ENCODE measurements at regions not wholly inside any gene's neighbourhood (a gene's known extent, or its start where the extent isn't known, plus 50 kb on each side); places are given as distances from the start of the nearest gene placed in this dataset.

- Mint-ChIP-seq H3K27ac (no peak overlapping the region), H3K4me1 (peaks cover 18% of the 10 kb centered on the region), H3K36me3 (ENCODE audit: low read depth) (peaks cover 4% of the 10 kb centered on the region; the same call in 2 of the 3 replicates), H3K4me3 (no peak overlapping the region), H3K27me3 (ENCODE audit: insufficient read depth, low read depth, poor library complexity) (no peaks in the 10 kb centered on the region), H3K9me3 (peaks cover 4% of the 10 kb centered on the region; the same call in 1 of the 3 replicates)
- TF ChIP-seq, protein P1, sequence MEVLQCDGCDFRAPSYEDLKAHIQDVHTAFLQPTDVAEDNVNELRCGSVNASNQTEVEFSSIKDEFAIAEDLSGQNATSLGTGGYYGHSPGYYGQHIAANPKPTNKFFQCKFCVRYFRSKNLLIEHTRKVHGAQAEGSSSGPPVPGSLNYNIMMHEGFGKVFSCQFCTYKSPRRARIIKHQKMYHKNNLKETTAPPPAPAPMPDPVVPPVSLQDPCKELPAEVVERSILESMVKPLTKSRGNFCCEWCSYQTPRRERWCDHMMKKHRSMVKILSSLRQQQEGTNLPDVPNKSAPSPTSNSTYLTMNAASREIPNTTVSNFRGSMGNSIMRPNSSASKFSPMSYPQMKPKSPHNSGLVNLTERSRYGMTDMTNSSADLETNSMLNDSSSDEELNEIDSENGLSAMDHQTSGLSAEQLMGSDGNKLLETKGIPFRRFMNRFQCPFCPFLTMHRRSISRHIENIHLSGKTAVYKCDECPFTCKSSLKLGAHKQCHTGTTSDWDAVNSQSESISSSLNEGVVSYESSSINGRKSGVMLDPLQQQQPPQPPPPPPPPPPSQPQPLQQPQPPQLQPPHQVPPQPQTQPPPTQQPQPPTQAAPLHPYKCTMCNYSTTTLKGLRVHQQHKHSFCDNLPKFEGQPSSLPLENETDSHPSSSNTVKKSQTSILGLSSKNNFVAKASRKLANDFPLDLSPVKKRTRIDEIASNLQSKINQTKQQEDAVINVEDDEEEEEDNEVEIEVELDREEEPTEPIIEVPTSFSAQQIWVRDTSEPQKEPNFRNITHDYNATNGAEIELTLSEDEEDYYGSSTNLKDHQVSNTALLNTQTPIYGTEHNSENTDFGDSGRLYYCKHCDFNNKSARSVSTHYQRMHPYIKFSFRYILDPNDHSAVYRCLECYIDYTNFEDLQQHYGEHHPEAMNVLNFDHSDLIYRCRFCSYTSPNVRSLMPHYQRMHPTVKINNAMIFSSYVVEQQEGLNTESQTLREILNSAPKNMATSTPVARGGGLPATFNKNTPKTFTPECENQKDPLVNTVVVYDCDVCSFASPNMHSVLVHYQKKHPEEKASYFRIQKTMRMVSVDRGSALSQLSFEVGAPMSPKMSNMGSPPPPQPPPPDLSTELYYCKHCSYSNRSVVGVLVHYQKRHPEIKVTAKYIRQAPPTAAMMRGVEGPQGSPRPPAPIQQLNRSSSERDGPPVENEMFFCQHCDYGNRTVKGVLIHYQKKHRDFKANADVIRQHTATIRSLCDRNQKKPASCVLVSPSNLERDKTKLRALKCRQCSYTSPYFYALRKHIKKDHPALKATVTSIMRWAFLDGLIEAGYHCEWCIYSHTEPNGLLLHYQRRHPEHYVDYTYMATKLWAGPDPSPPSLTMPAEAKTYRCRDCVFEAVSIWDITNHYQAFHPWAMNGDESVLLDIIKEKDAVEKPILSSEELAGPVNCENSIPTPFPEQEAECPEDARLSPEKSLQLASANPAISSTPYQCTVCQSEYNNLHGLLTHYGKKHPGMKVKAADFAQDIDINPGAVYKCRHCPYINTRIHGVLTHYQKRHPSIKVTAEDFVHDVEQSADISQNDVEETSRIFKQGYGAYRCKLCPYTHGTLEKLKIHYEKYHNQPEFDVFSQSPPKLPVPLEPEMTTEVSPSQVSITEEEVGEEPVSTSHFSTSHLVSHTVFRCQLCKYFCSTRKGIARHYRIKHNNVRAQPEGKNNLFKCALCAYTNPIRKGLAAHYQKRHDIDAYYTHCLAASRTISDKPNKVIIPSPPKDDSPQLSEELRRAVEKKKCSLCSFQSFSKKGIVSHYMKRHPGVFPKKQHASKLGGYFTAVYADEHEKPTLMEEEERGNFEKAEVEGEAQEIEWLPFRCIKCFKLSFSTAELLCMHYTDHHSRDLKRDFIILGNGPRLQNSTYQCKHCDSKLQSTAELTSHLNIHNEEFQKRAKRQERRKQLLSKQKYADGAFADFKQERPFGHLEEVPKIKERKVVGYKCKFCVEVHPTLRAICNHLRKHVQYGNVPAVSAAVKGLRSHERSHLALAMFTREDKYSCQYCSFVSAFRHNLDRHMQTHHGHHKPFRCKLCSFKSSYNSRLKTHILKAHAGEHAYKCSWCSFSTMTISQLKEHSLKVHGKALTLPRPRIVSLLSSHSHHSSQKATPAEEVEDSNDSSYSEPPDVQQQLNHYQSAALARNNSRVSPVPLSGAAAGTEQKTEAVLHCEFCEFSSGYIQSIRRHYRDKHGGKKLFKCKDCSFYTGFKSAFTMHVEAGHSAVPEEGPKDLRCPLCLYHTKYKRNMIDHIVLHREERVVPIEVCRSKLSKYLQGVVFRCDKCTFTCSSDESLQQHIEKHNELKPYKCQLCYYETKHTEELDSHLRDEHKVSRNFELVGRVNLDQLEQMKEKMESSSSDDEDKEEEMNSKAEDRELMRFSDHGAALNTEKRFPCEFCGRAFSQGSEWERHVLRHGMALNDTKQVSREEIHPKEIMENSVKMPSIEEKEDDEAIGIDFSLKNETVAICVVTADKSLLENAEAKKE (CRISPR knock-in tag; IDR thresholded peaks at IDR 0.05): no peak
- no peak for TF ChIP-seq ZNF114 (CRISPR knock-in tag; IDR thresholded peaks at IDR 0.05)
- no peak for TF ChIP-seq CTCF (conservative IDR thresholded peaks at IDR 0.05; ENCODE audit: low read depth in 2 of 2)
- TF ChIP-seq ETS1 (IDR thresholded peaks at IDR 0.05): no peak
- TF ChIP-seq EZH2phosphoT487 (IDR thresholded peaks at IDR 0.05; ENCODE audit: unreplicated experiment): no peak
- TF ChIP-seq STAT1 (IDR thresholded peaks at IDR 0.05; ENCODE audit: unreplicated experiment): no peak
- no peak for TF ChIP-seq EZH2 (IDR thresholded peaks at IDR 0.05; ENCODE audit: low read depth, unreplicated experiment)
- no peak for TF ChIP-seq CREB1 (CRISPR knock-in tag; IDR thresholded peaks at IDR 0.05; ENCODE audit: low read depth)
- TF ChIP-seq POLR2AphosphoS5 (IDR thresholded peaks at IDR 0.05; ENCODE audit: low read depth): no peak
- TF ChIP-seq NANOG (IDR thresholded peaks at IDR 0.05; ENCODE audit: borderline replicate concordance): no peak
- TF ChIP-seq JUNB (IDR thresholded peaks at IDR 0.05; ENCODE audit: unreplicated experiment): no peak
- TF ChIP-seq ZNF331 (CRISPR knock-in tag; IDR thresholded peaks at IDR 0.05; ENCODE audit: low read depth): no peak
- TF ChIP-seq, protein P2, sequence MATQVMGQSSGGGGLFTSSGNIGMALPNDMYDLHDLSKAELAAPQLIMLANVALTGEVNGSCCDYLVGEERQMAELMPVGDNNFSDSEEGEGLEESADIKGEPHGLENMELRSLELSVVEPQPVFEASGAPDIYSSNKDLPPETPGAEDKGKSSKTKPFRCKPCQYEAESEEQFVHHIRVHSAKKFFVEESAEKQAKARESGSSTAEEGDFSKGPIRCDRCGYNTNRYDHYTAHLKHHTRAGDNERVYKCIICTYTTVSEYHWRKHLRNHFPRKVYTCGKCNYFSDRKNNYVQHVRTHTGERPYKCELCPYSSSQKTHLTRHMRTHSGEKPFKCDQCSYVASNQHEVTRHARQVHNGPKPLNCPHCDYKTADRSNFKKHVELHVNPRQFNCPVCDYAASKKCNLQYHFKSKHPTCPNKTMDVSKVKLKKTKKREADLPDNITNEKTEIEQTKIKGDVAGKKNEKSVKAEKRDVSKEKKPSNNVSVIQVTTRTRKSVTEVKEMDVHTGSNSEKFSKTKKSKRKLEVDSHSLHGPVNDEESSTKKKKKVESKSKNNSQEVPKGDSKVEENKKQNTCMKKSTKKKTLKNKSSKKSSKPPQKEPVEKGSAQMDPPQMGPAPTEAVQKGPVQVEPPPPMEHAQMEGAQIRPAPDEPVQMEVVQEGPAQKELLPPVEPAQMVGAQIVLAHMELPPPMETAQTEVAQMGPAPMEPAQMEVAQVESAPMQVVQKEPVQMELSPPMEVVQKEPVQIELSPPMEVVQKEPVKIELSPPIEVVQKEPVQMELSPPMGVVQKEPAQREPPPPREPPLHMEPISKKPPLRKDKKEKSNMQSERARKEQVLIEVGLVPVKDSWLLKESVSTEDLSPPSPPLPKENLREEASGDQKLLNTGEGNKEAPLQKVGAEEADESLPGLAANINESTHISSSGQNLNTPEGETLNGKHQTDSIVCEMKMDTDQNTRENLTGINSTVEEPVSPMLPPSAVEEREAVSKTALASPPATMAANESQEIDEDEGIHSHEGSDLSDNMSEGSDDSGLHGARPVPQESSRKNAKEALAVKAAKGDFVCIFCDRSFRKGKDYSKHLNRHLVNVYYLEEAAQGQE (IDR thresholded peaks at IDR 0.05; ENCODE audit: unreplicated experiment): no peak
- no peak overlapping the region for H2AFZ ChIP-seq
- H3K36me3 ChIP-seq (ENCODE audit: insufficient read depth): no peaks in the 10 kb centered on the region
- H4K20me1 ChIP-seq (replicated peaks; ENCODE audit: insufficient read depth): no peaks in the 10 kb centered on the region
- H3K4me1 ChIP-seq (ENCODE audit: insufficient read depth): 0 out of 2 replicates have a peak, but pooled peaks cover 3% of the 10 kb centered on the region
- no peak for DNase-seq (ENCODE audit: low spot score)
- H3K27me3 ChIP-seq (ENCODE audit: insufficient read depth): no peaks in the 10 kb centered on the region
- H3K4me3 ChIP-seq: no peak overlapping the region
- H3K79me2 ChIP-seq (replicated peaks; ENCODE audit: insufficient read depth): no peaks in the 10 kb centered on the region
- H3F3A ChIP-seq (replicated peaks; ENCODE audit: low read depth): no peaks in the 10 kb centered on the region
- H3K27ac ChIP-seq (ENCODE audit: low read depth): no peak overlapping the region
- ATAC-seq: no peak
- H3K4me2 ChIP-seq: no peak overlapping the region
- H3K9me2 ChIP-seq (ENCODE audit: insufficient read depth): no peaks in the 10 kb centered on the region
Observed at GRCh38 chr2:79355569-79355968, 157.3 kb upstream of the CTNNA2 start.
